ENCODE measurements at regions not wholly inside any gene's neighbourhood (a gene's known extent, or its start where the extent isn't known, plus 50 kb on each side); places are given as distances from the start of the nearest gene placed in this dataset.

DNA sequence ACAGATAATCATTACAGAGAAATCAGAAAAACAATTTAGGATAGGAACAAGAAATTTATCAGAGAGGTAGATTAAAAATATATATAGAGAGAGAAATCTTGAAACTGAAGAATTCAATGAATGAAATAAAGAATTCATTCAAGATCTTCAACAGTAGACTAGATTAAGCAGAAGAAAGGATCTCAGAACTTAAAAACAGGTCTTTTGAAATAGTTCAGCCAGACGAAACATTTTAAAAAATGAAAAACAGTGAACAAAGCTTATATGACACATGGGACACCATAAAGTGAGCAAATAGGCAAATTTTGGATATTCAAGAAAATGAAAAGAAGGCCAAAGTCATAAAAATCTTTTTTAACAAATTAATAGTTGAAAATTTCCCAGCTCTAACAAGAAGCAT is 138.8 kb downstream of the CASP12 start:
- TF ChIP-seq CTCF (IDR thresholded peaks at IDR 0.05), result no peak
- no peak for TF ChIP-seq POLR2A (IDR thresholded peaks at IDR 0.05)
- TF ChIP-seq EP300 (IDR thresholded peaks at IDR 0.05), result no peak

Measured in ovary (tissue), 3 donors.